Kidney capillary endothelial cell (primary cell): ENCODE measurements at regions not wholly inside any gene's neighbourhood (a gene's known extent, or its start where the extent isn't known, plus 50 kb on each side); places are given as distances from the start of the nearest gene placed in this dataset.
"Not testable (repeated sequence)": the region's sequence is repeated elsewhere in the genome, so short reads cannot be mapped to it uniquely, and the experiment has no call there.

Source experiments
- DNase-seq: peaks from one replicate; pipeline ENCODE4 v3.0.0-alpha.2; 2018; ENCODE audit warnings: low spot score

GRCh38 chr4:187354740-187355139, 631.1 kb upstream of the FAT1 start:
- DNase-seq: no peak

GRCh38 chr4:187357045-187357643, 633.5 kb upstream of the FAT1 start:
- no peak for DNase-seq

- DNase-seq: no peak
These were observed 634.2 kb upstream of the FAT1 start for GRCh38 chr4:187357821-187358220.

DNA sequence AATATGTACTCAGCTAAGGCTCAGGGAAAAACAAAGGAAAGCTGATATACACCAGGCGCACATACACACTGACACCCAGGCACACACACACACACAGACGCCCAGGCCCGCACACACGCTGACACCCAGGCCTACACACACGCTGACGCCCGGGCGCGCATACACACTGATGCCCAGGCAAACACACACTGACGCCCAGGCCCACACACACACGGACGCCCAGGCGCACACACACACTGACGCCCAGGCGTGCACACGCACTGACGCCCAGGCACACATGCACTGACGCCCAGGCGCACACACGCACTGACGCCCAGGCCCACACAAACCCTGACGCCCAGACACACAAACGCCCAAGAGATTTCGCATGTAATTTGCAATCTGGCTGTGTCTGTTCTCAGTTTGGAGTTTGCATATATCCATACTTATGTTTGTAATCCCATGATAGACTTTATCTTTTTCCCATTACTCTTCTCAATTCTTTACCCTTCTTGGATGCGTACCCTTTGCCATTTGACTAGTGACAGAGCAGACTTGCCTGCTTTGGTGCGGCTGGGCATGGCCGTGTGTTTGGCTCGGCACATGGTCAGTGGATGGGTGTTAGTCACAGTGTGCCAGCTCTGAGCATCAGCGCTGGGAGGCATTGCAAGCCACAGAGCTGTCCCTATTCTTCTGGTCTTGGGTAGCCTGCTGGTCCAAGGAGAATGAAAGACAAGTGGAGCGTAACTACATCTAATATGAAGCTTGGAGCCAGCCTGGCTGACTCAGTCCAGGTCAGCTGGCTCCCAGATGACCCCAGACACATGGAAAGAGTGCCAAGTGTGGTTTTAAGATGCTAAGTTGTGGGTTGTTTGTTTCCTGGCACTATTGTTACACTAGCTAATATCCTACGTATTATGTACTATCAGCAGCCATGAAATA, 632.4 kb upstream of the ZFP42 start:
- no peak for DNase-seq

DNA sequence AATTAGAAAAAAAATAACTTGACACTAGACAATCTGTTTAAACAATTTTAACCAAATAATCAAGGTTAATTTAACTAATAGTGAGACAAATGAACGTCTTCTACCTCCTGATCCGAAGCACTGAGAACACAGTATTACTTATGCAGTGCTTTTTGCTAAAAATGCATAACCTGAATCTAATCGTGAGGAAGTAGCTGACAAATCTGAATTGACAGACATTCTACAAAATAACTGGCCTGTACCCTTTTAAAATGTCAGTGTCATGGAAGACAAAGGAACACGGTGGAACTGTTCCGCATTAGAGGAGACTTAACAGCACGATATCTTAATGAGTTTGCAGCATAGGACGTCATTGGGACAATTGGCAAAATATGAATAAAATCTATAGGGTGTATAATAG, 631.2 kb upstream of the ZFP42 start:
- no peak for DNase-seq

DNA sequence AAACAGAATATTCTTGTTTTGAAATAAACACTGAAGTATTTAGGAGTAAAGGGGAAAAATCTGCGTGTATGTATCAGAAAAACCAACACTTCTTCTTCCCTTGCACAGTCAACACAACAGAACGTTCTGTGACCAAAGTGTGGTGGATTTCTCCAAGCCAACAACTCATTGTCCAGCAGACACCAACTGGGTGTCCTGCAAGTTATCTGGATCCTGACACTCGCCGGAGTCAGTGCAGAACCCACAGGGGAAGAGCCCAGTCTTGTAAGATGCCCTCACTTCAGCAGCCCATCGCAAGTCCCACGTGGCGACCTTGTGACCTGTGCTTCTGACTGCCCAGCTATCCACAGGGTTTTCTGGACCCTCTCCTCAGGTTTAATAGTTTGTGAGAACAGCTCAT, 630.7 kb upstream of the ZFP42 start:
- no peak for DNase-seq

DNA sequence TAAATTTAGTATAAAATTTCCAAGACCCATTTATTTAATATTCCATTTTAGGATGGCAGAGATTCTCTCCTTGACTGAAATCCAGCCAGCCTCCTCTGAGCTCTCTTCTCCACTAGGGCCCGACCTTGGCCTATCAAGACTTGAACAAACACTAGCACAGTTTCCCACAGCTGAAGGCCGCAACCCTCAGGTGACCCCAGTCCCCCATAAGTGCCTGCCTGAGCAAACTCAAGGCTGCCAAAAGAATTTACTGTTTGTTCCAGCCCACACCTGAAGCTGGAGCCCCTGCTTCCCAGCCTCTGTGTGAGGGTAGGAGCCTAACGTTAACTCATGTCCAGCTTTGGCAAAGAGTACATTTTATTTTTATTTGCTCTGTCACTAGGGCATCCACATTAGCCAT, 629.0 kb upstream of the ZFP42 start:
- no peak for DNase-seq

GRCh38 chr4:187370918-187371317, 624.7 kb upstream of the ZFP42 start:
- no peak for DNase-seq

DNA sequence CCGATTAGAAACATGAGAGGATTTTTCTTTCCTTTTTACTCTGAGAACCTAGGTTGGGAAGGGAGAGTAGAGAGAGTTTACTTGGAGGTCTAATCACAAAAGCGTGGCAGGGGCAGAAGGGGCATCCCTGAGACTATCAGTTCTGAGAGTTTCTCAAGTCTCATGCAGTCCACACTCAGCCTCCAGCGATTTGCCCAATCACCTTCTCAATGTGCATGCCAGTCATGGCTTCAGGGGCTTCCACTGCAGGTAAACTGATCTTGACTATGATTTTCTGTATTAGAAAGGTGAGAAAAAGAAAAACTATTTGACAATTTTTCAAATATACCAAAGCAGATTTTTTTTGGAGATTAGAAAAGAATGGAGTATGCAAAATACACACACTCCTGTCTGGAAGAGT, 617.1 kb upstream of the ZFP42 start:
- DNase-seq: no peak

- DNase-seq: no peak
These were observed 615.4 kb upstream of the ZFP42 start for GRCh38 chr4:187380181-187380581.

- DNase-seq: no peak
These were observed 612.4 kb upstream of the ZFP42 start for GRCh38 chr4:187383181-187383580.

DNA sequence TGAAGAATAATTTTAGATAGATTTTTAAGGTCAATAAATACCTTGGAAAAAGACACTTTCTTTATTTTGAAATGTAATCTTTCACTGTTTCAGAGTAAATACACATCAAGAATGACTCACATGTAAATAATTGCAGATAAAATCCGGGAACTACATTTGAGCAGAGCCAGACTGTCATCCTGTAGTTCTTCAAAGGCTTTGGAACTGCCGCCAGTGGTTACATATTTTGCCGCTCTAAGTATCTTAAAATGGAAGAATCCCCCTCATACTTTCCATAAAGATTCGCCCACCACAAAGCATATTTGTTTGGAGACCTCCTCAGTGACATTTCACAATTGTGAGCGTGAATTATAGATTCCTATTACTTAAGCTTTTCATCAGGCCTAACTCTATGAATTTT, 607.8 kb upstream of the ZFP42 start:
- no peak for DNase-seq

DNA sequence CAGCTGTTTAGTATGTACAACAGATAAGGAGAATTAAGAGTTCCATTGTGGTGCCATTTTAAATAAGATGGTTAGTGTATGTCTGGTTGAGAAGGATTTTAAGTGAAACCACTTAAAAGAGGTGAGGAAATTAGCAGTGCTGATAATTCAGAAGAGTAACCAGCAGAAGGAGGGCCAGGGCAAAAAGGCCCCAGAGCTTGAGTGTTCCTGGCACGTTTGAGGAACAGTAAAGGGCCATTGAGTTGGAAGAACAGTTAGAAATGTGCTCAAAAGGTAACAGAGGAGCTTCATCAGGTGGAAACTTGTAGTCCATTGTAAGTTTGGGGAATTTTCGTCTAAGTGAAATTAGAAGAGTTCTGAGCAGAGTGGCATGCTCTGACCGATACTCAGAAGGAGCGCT, 606.2 kb upstream of the ZFP42 start:
- DNase-seq: no peak

DNA sequence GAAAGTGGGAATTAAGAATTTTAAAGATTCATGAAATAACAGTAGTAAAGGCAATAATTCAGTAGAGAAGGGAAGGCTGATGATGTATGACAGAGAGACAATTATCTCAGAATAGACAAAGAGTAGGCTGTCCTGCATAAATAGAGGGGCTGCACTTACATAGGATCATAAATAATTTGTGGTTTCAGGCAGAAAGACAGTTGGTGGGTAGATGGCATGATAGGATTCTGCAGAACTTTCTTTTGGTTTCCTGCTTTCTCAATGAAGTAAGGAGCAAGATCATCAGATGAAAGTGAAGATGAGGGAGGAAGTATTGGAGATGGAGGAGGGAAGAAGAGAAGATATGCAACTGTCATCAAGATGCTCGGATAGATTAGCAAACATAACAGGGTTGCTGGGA, 604.9 kb upstream of the ZFP42 start:
- no peak for DNase-seq

DNA sequence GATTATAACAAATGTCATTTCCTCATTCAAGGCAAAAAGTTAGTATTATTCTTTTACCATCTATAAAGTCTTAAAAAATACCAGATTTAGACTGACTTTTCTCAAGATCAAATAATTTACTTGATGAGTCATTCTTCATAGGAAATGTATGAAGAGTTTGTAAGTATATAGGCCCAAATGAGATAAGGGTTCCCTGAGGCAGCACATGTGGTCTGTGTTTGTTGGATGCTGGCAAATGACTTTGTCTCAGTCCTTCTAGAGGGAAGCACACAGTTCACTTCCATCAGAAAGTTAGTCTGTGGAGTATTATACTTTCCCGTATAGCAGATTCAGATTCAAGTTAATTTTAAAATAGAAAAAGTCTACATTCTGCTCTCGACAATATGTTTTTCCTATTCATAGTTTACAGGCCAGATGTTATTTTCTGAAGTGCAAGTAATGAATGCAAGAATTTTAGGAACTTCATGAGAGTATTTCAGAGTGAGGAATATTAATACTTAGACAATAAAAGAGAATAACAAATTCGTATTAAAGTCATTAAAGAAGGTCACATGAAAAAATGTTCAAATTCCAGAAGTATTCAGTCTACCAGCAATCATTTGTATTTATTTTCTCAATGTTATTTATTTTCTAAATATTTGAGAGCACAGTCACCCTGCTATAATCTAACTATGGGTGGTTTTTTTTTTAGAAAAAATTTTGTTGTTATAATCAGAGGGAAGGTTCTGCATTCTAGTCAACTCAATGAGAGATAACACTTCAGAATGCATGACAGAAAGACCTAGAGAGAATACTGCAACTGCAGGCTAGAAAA, 601.8 kb upstream of the ZFP42 start:
- no peak for DNase-seq

- DNase-seq: no peak
These were observed 599.5 kb upstream of the ZFP42 start for GRCh38 chr4:187396106-187396505.

DNA sequence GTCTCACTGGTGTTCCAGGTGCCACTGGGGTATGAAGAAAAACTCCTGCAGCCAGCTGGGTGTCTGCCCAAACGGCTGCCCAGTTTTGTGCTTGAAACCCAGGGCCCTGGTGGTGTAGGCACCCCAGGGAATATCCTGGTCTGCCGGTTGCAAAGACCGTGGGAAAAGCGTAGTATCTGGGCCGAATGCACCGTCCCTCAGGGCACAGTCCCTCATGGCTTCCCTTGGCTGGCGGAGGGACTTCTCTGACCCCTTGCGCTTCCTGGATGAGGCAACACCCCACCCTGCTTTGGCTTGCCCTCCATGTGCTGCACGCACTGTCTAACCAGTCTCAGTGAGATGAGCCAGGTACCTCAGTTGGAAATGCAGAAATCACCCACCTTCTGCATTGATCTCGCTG, 587.1 kb upstream of the ZFP42 start:
- DNase-seq: not testable (repeated sequence)

GRCh38 chr4:187413564-187414358, 581.8 kb upstream of the ZFP42 start:
- no peak for DNase-seq

DNA sequence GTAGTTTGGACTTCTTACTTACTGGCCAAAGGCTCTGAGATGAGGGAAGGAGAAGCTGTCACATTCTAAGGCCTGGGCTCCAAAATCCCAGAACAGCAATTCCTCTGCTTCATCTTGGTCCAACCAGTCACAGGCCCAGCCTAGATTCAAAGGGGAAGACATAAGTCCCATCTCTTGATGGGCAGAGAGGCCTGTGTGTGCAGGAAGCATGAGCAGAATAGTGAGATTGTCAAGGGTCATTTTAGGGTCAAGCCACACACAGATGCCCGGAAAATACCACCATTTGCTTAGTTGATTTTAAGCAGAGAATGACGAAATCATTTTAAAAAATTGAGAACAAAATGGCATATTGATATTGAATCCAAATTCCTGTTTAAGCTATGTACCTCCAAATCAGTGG, 580.9 kb upstream of the ZFP42 start:
- no peak for DNase-seq

DNA sequence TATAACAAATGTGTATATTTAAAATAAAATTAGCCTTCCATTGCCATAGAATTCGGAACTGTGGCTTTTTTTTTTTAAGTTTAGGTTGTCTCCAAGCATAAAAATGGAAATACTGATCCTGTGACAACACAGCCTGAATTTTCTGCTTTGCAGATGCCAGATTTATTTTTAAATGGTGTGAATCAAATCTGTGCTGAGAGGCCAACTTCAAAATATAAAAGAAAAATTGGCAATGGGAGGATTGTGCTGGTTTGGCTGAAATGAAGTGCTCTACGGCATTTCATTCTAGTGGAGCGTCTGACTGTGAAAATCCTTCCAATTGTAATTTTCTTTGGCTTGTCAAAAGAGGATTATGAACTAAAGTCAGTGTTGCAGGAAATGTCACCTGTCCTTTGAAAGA, 580.3 kb upstream of the ZFP42 start:
- DNase-seq: no peak

GRCh38 chr4:187416216-187416615, 579.4 kb upstream of the ZFP42 start:
- DNase-seq: no peak

DNA sequence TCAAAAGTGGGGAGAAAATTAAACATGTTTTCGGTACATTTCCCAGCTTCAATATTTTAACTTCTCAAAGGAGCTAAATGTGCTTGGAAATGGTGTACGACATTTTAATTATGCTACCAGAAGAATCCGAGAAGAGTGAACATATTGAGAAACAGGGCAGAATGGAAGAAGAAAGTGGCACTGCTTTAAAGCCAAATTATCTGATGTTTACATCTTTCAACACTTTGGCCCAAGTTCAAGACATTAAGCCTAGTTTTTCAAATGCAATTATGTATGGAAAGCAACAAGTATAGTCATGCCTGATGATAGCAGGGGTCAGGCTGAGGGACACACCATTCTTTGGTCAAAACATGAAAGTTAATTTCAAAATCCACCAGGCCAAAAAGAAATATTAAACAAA, 577.9 kb upstream of the ZFP42 start:
- no peak for DNase-seq
